Progenitor cell of endocrine pancreas (in vitro differentiated cells): ENCODE measurements at regions not wholly inside any gene's neighbourhood (a gene's known extent, or its start where the extent isn't known, plus 50 kb on each side); places are given as distances from the start of the nearest gene placed in this dataset.
"Not testable (repeated sequence)": the region's sequence is repeated elsewhere in the genome, so short reads cannot be mapped to it uniquely, and the experiment has no call there.

Source experiments
- DNase-seq: peaks from one replicate; pipeline ENCODE4 v3.0.0; 2021; ENCODE audit warnings: low spot score; ENCODE audit not compliant: unreplicated experiment
- H3K27ac Mint-ChIP-seq: 2 replicates; pipeline ENCODE4 v1.8.0; 2021; ENCODE audit warnings: mild to moderate bottlenecking, moderate library complexity, mixed read lengths
- H3K27me3 Mint-ChIP-seq: 2 replicates; pipeline ENCODE4 v1.8.0; 2021; ENCODE audit warnings: mixed read lengths
- H3K36me3 Mint-ChIP-seq: 2 replicates; pipeline ENCODE4 v1.8.0; 2022; ENCODE audit warnings: mixed read lengths; ENCODE audit not compliant: insufficient read depth
- H3K4me1 Mint-ChIP-seq: 2 replicates; pipeline ENCODE4 v1.8.0; 2021; ENCODE audit warnings: low read depth, mixed read lengths
- H3K4me3 Mint-ChIP-seq: 2 replicates; pipeline ENCODE4 v1.8.0; 2021; ENCODE audit warnings: low read depth, mild to moderate bottlenecking, moderate library complexity, mixed read lengths
- H3K9me3 Mint-ChIP-seq: 2 replicates; pipeline ENCODE4 v1.8.0; 2021; ENCODE audit warnings: low read depth, mixed read lengths
- TF ChIP-seq, protein P1 (sequence below): fragments of 200-600 bp; sonication (generic); IDR thresholded peaks from one replicate; pipeline ENCODE4 v1.5.0; 2021; ENCODE audit warnings: antibody characterized with exemption, mild to moderate bottlenecking; ENCODE audit not compliant: unreplicated experiment

DNA sequence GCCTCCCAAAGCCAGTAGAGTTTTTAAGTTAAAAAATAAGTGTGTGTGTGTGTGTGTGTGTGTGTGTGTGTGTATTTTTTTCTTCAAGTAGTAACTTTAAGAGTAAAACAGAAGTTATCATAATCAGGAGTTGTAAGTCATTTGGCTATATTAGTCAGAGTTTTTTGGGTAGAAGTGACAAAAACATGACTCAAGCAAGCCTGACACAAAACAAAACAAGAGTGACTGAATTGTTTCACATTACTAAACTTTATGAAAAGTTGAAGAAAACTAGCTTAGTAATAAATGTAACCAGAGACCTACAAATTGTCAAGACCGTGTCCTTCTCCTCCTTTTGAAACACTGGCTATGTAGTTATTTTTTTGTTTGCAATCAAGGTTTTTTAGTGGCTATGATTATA is 738.0 kb upstream of the PITX2 start:
- no peaks in the 10 kb centered on the region for H3K4me1 Mint-ChIP-seq
- no peak overlapping the region for H3K27ac Mint-ChIP-seq
- H3K9me3 Mint-ChIP-seq = peaks cover 11% of the 10 kb centered on the region
- H3K4me3 Mint-ChIP-seq = no peak overlapping the region
- no peaks in the 10 kb centered on the region for H3K27me3 Mint-ChIP-seq
- H3K36me3 Mint-ChIP-seq = no peaks in the 10 kb centered on the region
- DNase-seq = no peak
- TF ChIP-seq, protein P1, sequence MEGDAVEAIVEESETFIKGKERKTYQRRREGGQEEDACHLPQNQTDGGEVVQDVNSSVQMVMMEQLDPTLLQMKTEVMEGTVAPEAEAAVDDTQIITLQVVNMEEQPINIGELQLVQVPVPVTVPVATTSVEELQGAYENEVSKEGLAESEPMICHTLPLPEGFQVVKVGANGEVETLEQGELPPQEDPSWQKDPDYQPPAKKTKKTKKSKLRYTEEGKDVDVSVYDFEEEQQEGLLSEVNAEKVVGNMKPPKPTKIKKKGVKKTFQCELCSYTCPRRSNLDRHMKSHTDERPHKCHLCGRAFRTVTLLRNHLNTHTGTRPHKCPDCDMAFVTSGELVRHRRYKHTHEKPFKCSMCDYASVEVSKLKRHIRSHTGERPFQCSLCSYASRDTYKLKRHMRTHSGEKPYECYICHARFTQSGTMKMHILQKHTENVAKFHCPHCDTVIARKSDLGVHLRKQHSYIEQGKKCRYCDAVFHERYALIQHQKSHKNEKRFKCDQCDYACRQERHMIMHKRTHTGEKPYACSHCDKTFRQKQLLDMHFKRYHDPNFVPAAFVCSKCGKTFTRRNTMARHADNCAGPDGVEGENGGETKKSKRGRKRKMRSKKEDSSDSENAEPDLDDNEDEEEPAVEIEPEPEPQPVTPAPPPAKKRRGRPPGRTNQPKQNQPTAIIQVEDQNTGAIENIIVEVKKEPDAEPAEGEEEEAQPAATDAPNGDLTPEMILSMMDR = no peak

DNA sequence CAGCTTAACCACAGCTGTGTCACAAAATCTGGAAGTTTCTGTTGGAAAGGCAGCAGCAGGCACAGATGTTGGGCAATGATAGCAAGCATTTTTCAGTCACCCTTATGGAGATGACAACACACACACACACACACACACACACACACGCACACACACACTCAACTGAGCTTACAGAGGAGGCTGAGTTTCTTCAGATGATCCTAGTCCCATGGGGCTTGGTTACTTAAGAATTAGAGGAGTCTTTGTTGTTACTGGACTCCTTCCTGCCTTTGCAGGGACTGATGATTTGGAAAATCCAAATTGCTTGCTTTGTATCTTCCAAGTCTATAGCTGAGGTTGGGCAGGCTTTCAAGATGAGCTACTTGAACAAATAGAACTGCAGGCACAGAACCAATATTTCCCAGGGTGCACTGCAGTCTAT is 740.1 kb upstream of the PITX2 start:
- no peak overlapping the region for H3K27ac Mint-ChIP-seq
- H3K9me3 Mint-ChIP-seq = peaks cover 11% of the 10 kb centered on the region
- TF ChIP-seq, protein P1 = no peak
- no peaks in the 10 kb centered on the region for H3K4me1 Mint-ChIP-seq
- no peak for DNase-seq
- H3K27me3 Mint-ChIP-seq = no peaks in the 10 kb centered on the region
- H3K36me3 Mint-ChIP-seq = no peaks in the 10 kb centered on the region
- H3K4me3 Mint-ChIP-seq = no peak overlapping the region

DNA sequence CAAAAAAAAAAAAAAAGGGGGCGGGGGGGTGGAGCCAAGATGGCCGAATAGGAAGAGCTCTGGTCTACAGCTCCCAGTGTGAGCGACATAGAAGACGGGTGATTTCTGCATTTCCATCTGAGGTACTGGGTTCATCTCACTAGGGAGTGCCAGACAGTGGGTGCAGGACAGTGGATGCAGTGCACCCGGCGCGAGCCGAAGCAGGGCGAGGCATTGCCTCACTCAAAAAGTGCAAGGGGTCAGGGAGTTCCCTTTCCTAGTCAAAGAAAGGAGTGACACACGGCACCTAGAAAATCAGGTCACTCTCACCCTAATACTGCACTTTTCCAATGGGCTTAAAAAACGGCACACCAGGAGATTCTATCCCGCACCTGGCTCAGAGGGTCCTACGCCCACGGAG is 755.0 kb upstream of the PITX2 start:
- H3K4me3 Mint-ChIP-seq, H3K4me1 Mint-ChIP-seq, H3K27ac Mint-ChIP-seq, H3K9me3 Mint-ChIP-seq, DNase-seq, H3K27me3 Mint-ChIP-seq, H3K36me3 Mint-ChIP-seq: not testable (repeated sequence)

DNA sequence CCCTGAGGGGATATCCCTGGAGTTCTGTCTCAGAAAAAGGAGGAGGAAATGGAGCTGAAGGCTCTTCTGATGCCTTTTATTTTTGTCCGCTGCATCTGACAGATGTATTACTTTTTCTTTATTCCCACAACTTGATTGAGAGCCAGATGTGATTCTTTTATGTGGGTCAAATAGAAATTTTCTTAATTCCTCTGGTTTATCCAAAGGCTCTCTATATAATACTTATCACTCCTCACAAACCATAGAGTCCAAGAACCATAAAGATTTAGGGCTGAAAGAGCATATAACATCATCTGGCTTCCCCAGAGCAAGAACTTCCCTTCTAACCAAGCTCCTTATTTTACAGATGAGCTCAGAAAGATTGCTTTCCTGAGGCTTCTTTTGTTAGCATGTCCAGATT is 756.7 kb upstream of the FAM241A start:
- H3K27me3 Mint-ChIP-seq = no peaks in the 10 kb centered on the region
- no peaks in the 10 kb centered on the region for H3K36me3 Mint-ChIP-seq
- no peaks in the 10 kb centered on the region for H3K9me3 Mint-ChIP-seq
- H3K4me3 Mint-ChIP-seq = no peak overlapping the region
- H3K27ac Mint-ChIP-seq = no peak overlapping the region
- no peak for DNase-seq
- TF ChIP-seq, protein P1 = no peak
- H3K4me1 Mint-ChIP-seq = no peaks in the 10 kb centered on the region

DNA sequence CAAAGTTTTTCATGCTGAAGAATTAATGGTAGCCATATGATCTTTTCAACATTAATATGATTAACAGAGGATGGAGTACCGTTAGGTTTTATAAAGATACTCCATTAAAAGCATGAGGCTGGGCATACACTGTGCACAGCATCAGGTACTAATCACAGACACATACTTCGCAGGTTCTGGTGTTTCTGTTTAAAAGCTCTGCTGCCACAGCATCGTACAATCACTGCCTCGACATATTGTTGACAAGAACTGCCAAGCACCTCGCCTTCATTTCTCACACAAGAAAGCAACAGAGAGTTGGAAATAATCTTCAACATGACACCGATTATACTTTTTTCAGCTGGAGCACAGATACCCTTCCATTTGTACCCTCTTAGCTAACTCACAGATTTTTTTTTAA is 753.4 kb upstream of the FAM241A start:
- Mint-ChIP-seq H3K27ac (no peak overlapping the region), H3K4me1 (no peaks in the 10 kb centered on the region), H3K36me3 (no peaks in the 10 kb centered on the region), H3K9me3 (no peaks in the 10 kb centered on the region), H3K4me3 (no peak overlapping the region), H3K27me3 (no peaks in the 10 kb centered on the region)
- no peak for DNase-seq
- TF ChIP-seq, protein P1 = no peak

DNA sequence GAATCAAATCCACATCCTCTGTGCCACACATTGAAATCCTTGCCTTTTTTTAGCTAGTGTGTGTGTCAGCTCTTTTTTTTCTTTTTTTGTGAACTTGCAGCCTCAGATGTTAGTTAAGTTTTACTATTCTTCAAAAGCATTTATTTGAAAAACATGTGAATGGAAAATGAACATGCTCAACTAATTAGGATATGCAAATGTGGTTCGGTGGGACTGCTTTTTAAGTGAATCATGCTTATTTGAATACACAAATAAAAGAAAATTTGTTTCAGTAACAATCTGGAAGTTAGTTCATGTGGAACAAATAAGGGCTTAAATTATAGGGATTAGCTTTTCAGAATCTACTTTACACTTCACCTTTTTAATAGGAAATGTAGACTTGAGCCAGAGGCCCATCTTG is 751.5 kb upstream of the FAM241A start:
- Mint-ChIP-seq H3K4me1 (no peaks in the 10 kb centered on the region), H3K27me3 (no peaks in the 10 kb centered on the region), H3K36me3 (no peaks in the 10 kb centered on the region), H3K9me3 (no peaks in the 10 kb centered on the region), H3K27ac (no peak overlapping the region), H3K4me3 (no peak overlapping the region)
- DNase-seq = no peak
- TF ChIP-seq, protein P1 = no peak
